HG02623 (cell line): ENCODE measurements at regions not wholly inside any gene's neighbourhood (a gene's known extent, or its start where the extent isn't known, plus 50 kb on each side); places are given as distances from the start of the nearest gene placed in this dataset.
"Not testable (repeated sequence)": the region's sequence is repeated elsewhere in the genome, so short reads cannot be mapped to it uniquely, and the experiment has no call there.

ENCODE experiments used
- ATAC-seq: cut with Tn5 transposase; IDR thresholded peaks from one replicate; pipeline ENCODE4 v1.9.1; 2021; ENCODE audit warnings: moderate library complexity; ENCODE audit not compliant: unreplicated experiment

GRCh38 chr9:41839786-41840185 is 289.4 kb downstream of the CNTNAP3B start:
- not testable (repeated sequence) for ATAC-seq

- ATAC-seq = not testable (repeated sequence)
Measured at GRCh38 chr9:41838953-41839352, 290.3 kb downstream of the CNTNAP3B start.

- not testable (repeated sequence) for ATAC-seq
Measured at GRCh38 chr9:41838562-41838851, 290.7 kb downstream of the CNTNAP3B start.

- ATAC-seq = not testable (repeated sequence)
Measured at GRCh38 chr9:41837684-41838561, 291.3 kb downstream of the CNTNAP3B start.

- ATAC-seq = not testable (repeated sequence)
Measured at GRCh38 chr9:41833108-41833507, 296.1 kb downstream of the CNTNAP3B start.

GRCh38 chr9:41824723-41825122 is 304.5 kb downstream of the CNTNAP3B start:
- not testable (repeated sequence) for ATAC-seq

GRCh38 chr9:41802706-41803105 is 326.5 kb downstream of the CNTNAP3B start:
- not testable (repeated sequence) for ATAC-seq

GRCh38 chr9:41798684-41799083 is 330.5 kb downstream of the CNTNAP3B start:
- not testable (repeated sequence) for ATAC-seq

GRCh38 chr9:41790719-41791363 is 338.4 kb downstream of the CNTNAP3B start:
- not testable (repeated sequence) for ATAC-seq

GRCh38 chr9:41790007-41790406 is 339.2 kb downstream of the CNTNAP3B start:
- not testable (repeated sequence) for ATAC-seq

GRCh38 chr9:41789387-41789786 is 339.8 kb downstream of the CNTNAP3B start:
- ATAC-seq = not testable (repeated sequence)

GRCh38 chr9:41787951-41788350 is 341.3 kb downstream of the CNTNAP3B start:
- not testable (repeated sequence) for ATAC-seq

GRCh38 chr9:41787270-41787669 is 342.0 kb downstream of the CNTNAP3B start:
- ATAC-seq = not testable (repeated sequence)

- not testable (repeated sequence) for ATAC-seq
Measured at GRCh38 chr9:41784006-41784405, 345.2 kb downstream of the CNTNAP3B start.

GRCh38 chr9:41783070-41783810 is 346.0 kb downstream of the CNTNAP3B start:
- not testable (repeated sequence) for ATAC-seq

GRCh38 chr9:41781899-41782298 is 347.3 kb downstream of the CNTNAP3B start:
- ATAC-seq = not testable (repeated sequence)

GRCh38 chr9:41779897-41780406 is 349.3 kb downstream of the CNTNAP3B start:
- not testable (repeated sequence) for ATAC-seq

- ATAC-seq = not testable (repeated sequence)
Measured at GRCh38 chr9:41779192-41779591, 350.0 kb downstream of the CNTNAP3B start.

GRCh38 chr9:41778535-41779071 is 350.6 kb downstream of the CNTNAP3B start:
- not testable (repeated sequence) for ATAC-seq

GRCh38 chr9:41777536-41777935 is 351.7 kb downstream of the CNTNAP3B start:
- ATAC-seq = not testable (repeated sequence)

GRCh38 chr9:41772541-41772940 is 356.7 kb downstream of the CNTNAP3B start:
- not testable (repeated sequence) for ATAC-seq
